ENCODE measurements at regions not wholly inside any gene's neighbourhood (a gene's known extent, or its start where the extent isn't known, plus 50 kb on each side); places are given as distances from the start of the nearest gene placed in this dataset.

DNA sequence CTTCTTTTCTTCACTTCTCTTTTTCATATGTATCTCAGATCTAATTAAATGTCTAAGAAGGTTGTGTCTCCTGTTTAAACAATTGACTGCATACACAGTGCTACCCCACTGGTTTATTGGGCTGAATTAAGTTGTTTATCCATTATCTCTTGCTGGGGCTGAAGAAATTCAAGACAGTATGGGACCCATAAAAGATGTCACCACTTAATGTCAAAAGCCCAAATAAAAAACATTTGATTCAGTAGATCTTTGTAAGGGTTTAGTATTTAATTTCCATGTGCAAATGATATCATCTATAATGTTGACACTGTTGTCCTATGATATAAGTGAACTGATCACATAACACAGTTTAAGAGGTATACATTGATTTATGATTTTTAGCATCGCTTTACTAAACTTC, 1431.9 kb upstream of the PCDH20 start:
- Histone ChIP-seq H3K56ac (ENCODE audit: insufficient read length, low read depth, low read length) (no peak overlapping the region), H4K5ac (ENCODE audit: insufficient read length, low read depth, low read length) (no peak overlapping the region), H3K4me2 (ENCODE audit: insufficient read depth, insufficient read length, low read length) (no peak overlapping the region), H3K79me2 (ENCODE audit: insufficient read depth, low read length) (no peaks in the 10 kb centered on the region), H3K79me1 (ENCODE audit: insufficient read depth, low read depth, low read length, poor library complexity, severe bottlenecking) (no peaks in the 10 kb centered on the region), H3K27me3 (ENCODE audit: insufficient read depth, low read length) (no peaks in the 10 kb centered on the region), H3K23me2 (ENCODE audit: insufficient read length, low read depth, low read length, poor library complexity, severe bottlenecking) (no peaks in the 10 kb centered on the region), H3K14ac (ENCODE audit: insufficient read depth, low read length) (no peak overlapping the region), H2BK20ac (ENCODE audit: low read depth, low read length, poor library complexity, severe bottlenecking) (no peak overlapping the region), H3K9ac (ENCODE audit: extremely low read depth, insufficient read length, low read length) (no peak overlapping the region), H2BK120ac (ENCODE audit: low read depth, low read length, poor library complexity, severe bottlenecking) (no peak overlapping the region), H3K4me1 (ENCODE audit: insufficient read depth, low read length) (no peaks in the 10 kb centered on the region), H3K23ac (ENCODE audit: insufficient read length, low read depth, low read length) (no peak overlapping the region), H3K27ac (ENCODE audit: insufficient read length, low read depth, low read length) (no peak overlapping the region), H2BK12ac (ENCODE audit: insufficient read length, low read depth, low read length) (no peak overlapping the region), H3T11ph (ENCODE audit: low read length) (no peak overlapping the region), H3K9me3 (ENCODE audit: control insufficient read depth, low read depth, low read length) (no peaks in the 10 kb centered on the region), H4K91ac (ENCODE audit: insufficient read length, low read depth, low read length) (no peak overlapping the region), H2AK5ac (ENCODE audit: insufficient read length, low read length) (no peak overlapping the region), H4K8ac (replicated peaks; ENCODE audit: insufficient read length, low read depth, low read length) (no peak overlapping the region), H2BK15ac (ENCODE audit: low read depth, low read length) (no peak overlapping the region), H3K18ac (ENCODE audit: insufficient read length, low read depth, low read length) (no peak overlapping the region), H3K4ac (ENCODE audit: low read depth, low read length) (no peak overlapping the region), H2BK5ac (ENCODE audit: insufficient read length, low read length) (no peak overlapping the region), H4K20me1 (ENCODE audit: control insufficient read depth, insufficient read depth, insufficient read length) (no peaks in the 10 kb centered on the region), H2AFZ (ENCODE audit: low read length) (no peak overlapping the region)
- no CpG with 5 or more reads among the region's 1 CpG for WGBS (ENCODE audit: extremely low coverage, insufficient read length, low lambda C conversion rate)
- H3K4me3 Mint-ChIP-seq = no peak overlapping the region
- no peaks in the 10 kb centered on the region for H3K36me3 Mint-ChIP-seq (ENCODE audit: insufficient read depth in 1 of 3, low read depth in 3 of 3)
- DNase-seq = no peak
- H3K4me1 Mint-ChIP-seq = no peaks in the 10 kb centered on the region
- no peak overlapping the region for H3K27ac Mint-ChIP-seq
- no peaks in the 10 kb centered on the region for H3K27me3 Mint-ChIP-seq (ENCODE audit: low read depth)
- TF ChIP-seq, protein P1, sequence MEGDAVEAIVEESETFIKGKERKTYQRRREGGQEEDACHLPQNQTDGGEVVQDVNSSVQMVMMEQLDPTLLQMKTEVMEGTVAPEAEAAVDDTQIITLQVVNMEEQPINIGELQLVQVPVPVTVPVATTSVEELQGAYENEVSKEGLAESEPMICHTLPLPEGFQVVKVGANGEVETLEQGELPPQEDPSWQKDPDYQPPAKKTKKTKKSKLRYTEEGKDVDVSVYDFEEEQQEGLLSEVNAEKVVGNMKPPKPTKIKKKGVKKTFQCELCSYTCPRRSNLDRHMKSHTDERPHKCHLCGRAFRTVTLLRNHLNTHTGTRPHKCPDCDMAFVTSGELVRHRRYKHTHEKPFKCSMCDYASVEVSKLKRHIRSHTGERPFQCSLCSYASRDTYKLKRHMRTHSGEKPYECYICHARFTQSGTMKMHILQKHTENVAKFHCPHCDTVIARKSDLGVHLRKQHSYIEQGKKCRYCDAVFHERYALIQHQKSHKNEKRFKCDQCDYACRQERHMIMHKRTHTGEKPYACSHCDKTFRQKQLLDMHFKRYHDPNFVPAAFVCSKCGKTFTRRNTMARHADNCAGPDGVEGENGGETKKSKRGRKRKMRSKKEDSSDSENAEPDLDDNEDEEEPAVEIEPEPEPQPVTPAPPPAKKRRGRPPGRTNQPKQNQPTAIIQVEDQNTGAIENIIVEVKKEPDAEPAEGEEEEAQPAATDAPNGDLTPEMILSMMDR (conservative IDR thresholded peaks at IDR 0.05) = no peak
- no peaks in the 10 kb centered on the region for H3K9me3 Mint-ChIP-seq
